Endothelial cell (in vitro differentiated cells): ENCODE measurements at regions not wholly inside any gene's neighbourhood (a gene's known extent, or its start where the extent isn't known, plus 50 kb on each side); places are given as distances from the start of the nearest gene placed in this dataset.

Experiments
- DNase-seq: peaks from one replicate; pipeline ENCODE4 v3.0.0; 2021; ENCODE audit warnings: low spot score
- H3K27ac Mint-ChIP-seq: one replicate; pipeline ENCODE4 v1.8.0; 2021; ENCODE audit warnings: mixed read lengths, inconsistent platforms; ENCODE audit not compliant: unreplicated experiment
- H3K27me3 Mint-ChIP-seq: one replicate; pipeline ENCODE4 v1.8.0; 2021; ENCODE audit warnings: mild to moderate bottlenecking, moderate library complexity, mixed read lengths, inconsistent platforms; ENCODE audit not compliant: unreplicated experiment
- H3K36me3 Mint-ChIP-seq: one replicate; pipeline ENCODE4 v1.8.0; 2021; ENCODE audit warnings: mild to moderate bottlenecking, low read depth, mixed read lengths, inconsistent platforms; ENCODE audit not compliant: unreplicated experiment
- H3K4me1 Mint-ChIP-seq: one replicate; pipeline ENCODE4 v1.8.0; 2021; ENCODE audit warnings: mild to moderate bottlenecking, mixed read lengths, inconsistent platforms; ENCODE audit not compliant: unreplicated experiment
- H3K4me3 Mint-ChIP-seq: one replicate; pipeline ENCODE4 v1.8.0; 2021; ENCODE audit warnings: mild to moderate bottlenecking, mixed read lengths, inconsistent platforms; ENCODE audit not compliant: unreplicated experiment
- H3K9me3 Mint-ChIP-seq: one replicate; pipeline ENCODE4 v1.8.0; 2021; ENCODE audit warnings: mixed read lengths, inconsistent platforms; ENCODE audit not compliant: unreplicated experiment
- CTCF ChIP-seq: fragments of 200-600 bp; sonication (generic); IDR thresholded peaks from one replicate; pipeline ENCODE4 v1.5.0; 2021; ENCODE audit warnings: antibody characterized with exemption; ENCODE audit not compliant: unreplicated experiment

DNA sequence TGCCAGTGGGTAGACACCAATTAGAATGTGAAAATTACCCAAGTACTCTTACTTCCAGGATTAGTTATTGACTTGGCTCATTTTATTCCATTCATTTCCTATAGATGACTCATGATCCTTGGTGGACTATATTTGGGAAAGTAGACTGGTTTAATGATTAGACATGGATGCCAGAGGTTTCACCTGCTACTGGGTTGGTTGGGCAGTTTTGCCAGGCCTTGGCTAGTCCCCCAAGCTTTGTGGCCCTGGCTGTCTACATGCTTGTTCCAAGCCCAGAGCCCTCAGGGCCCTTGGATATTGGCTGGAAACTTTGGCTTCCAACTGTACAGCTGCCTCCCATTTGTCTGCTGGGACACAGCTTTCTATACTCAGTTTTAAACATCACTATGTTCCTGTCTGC is 104.1 kb downstream of the ZFP64 start:
- Mint-ChIP-seq H3K9me3 (no peaks in the 10 kb centered on the region), H3K4me1 (no peaks in the 10 kb centered on the region), H3K4me3 (peak overlapping the region; percentile 79), H3K27me3 (no peaks in the 10 kb centered on the region), H3K36me3 (peaks cover 48% of the 10 kb centered on the region), H3K27ac (no peak overlapping the region)
- no peak for TF ChIP-seq CTCF
- no peak for DNase-seq

- H3K9me3 Mint-ChIP-seq, result no peaks in the 10 kb centered on the region
- H3K4me1 Mint-ChIP-seq, result no peaks in the 10 kb centered on the region
- H3K4me3 Mint-ChIP-seq, result peak overlapping the region; percentile 79
- peaks cover 48% of the 10 kb centered on the region for H3K36me3 Mint-ChIP-seq
- no peak overlapping the region for H3K27ac Mint-ChIP-seq
- no peak for DNase-seq
- no peak for TF ChIP-seq CTCF
- no peaks in the 10 kb centered on the region for H3K27me3 Mint-ChIP-seq
Observed at GRCh38 chr20:52086878-52087277, 104.7 kb downstream of the ZFP64 start.

DNA sequence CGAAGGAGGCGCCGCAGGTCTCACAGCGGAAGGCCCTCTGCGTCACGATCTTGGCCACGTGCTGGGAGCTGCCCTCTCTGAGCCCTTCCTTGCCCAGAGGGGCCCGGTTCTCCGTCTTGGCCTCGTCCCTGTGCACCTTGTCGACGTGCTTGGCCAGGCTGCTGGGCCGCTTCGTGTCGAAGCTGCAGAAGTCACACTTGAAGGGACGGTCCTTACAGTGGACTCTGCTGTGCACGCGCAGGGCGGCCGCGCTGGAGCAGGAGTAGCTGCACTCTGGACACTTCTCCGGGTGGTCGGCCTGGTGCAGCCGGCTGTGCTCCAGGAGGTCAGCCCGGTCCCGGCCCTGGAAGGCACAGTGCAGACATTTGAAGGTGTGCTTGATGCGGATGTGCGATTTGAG is 106.9 kb downstream of the ZFP64 start:
- Mint-ChIP-seq H3K27me3 (no peaks in the 10 kb centered on the region), H3K9me3 (no peaks in the 10 kb centered on the region), H3K36me3 (peaks cover 48% of the 10 kb centered on the region), H3K4me1 (no peaks in the 10 kb centered on the region), H3K27ac (no peak overlapping the region), H3K4me3 (no peak overlapping the region)
- no peak for DNase-seq
- no peak for TF ChIP-seq CTCF

DNA sequence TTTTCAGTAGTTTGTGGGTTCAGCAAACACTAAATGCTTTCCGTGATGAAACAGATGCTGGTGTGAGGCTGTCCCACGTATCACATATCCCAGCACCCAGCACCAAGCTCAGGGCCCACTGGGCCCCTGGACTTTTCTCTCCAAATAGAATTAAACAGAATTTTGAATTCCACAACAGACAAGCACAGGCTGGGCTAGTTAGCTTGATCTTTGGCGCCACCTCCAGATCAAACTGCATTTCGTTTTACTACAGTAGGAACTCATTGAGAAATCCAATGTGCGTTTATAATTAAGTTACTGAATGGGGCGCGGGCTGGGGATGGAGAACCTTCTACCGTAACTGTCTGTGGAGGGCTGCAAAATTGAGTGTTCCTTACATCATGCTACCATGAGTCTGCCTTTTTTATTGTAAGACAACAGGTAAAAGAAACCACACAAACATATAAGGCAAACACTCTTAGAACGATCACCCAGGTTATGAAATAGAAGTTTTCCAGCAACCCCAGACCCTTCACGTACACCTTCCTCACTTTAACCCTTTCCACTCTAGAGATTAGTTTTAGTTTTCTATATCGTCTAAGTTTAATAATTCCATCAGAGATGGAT is 107.8 kb downstream of the ZFP64 start:
- Mint-ChIP-seq H3K36me3 (peaks cover 45% of the 10 kb centered on the region), H3K27ac (no peak overlapping the region), H3K9me3 (no peaks in the 10 kb centered on the region), H3K27me3 (no peaks in the 10 kb centered on the region), H3K4me1 (no peaks in the 10 kb centered on the region), H3K4me3 (no peak overlapping the region)
- peak; percentile 60 for DNase-seq
- TF ChIP-seq CTCF, result peak; percentile 54

DNA sequence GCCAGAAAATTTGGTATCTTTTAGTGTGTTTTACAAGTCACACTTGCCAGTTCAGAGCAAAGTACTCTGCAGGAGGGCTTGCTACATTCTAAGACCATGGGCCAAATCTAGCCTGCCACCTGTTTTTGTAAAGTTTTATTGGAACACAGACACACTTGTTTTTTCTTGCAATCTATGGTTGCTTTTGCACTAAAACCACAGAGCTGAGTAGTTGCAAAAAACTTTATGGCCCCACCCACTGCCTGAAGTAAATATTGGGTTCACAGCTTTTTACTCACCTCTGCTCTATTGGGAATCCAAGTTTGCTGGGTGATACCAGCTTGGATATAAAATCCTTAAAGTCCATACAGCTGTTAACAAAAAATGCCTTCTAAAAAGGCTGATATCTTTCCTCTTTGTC is 109.0 kb downstream of the ZFP64 start:
- DNase-seq, result no peak
- Mint-ChIP-seq H3K27ac (no peak overlapping the region), H3K4me1 (no peaks in the 10 kb centered on the region), H3K27me3 (no peaks in the 10 kb centered on the region), H3K9me3 (no peaks in the 10 kb centered on the region), H3K4me3 (no peak overlapping the region), H3K36me3 (peaks cover 33% of the 10 kb centered on the region)
- no peak for TF ChIP-seq CTCF
